ENCODE measurements at regions not wholly inside any gene's neighbourhood (a gene's known extent, or its start where the extent isn't known, plus 50 kb on each side); places are given as distances from the start of the nearest gene placed in this dataset.

- Histone ChIP-seq H3K4me3 (replicated peaks; ENCODE audit: low read depth, low read length) (no peak overlapping the region), H3K36me3 (ENCODE audit: control insufficient read depth, insufficient read depth, low read length) (no peaks in the 10 kb centered on the region), H3K27me3 (replicated peaks; ENCODE audit: control insufficient read depth, insufficient read depth, low read length) (no peaks in the 10 kb centered on the region)
- no peak for TF ChIP-seq CTCF (IDR thresholded peaks at IDR 0.05; ENCODE audit: insufficient read depth, low read length, poor library complexity, severe bottlenecking)
- DNase-seq (ENCODE audit: extremely low read depth, insufficient read length) = no peak
These were observed 63.6 kb upstream of the HDAC4 start for GRCh38 chr2:239464166-239465016.

GRCh38 chr2:239463541-239464165 lies 62.8 kb upstream of the HDAC4 start:
- no peak for TF ChIP-seq CTCF (IDR thresholded peaks at IDR 0.05; ENCODE audit: insufficient read depth, low read length, poor library complexity, severe bottlenecking)
- no peak for DNase-seq (ENCODE audit: extremely low read depth, insufficient read length)
- Histone ChIP-seq H3K36me3 (ENCODE audit: control insufficient read depth, insufficient read depth, low read length) (no peaks in the 10 kb centered on the region), H3K4me3 (replicated peaks; ENCODE audit: low read depth, low read length) (no peak overlapping the region), H3K27me3 (replicated peaks; ENCODE audit: control insufficient read depth, insufficient read depth, low read length) (no peaks in the 10 kb centered on the region)

- TF ChIP-seq CTCF (IDR thresholded peaks at IDR 0.05; ENCODE audit: insufficient read depth, low read length, poor library complexity, severe bottlenecking) = no peak
- no peak for DNase-seq (ENCODE audit: extremely low read depth, insufficient read length)
These were observed 62.1 kb upstream of the HDAC4 start for GRCh38 chr2:239462671-239463506.

GRCh38 chr2:239462191-239462515 lies 61.3 kb upstream of the HDAC4 start:
- TF ChIP-seq CTCF (IDR thresholded peaks at IDR 0.05; ENCODE audit: insufficient read depth, low read length, poor library complexity, severe bottlenecking) = no peak
- no peak for DNase-seq (ENCODE audit: extremely low read depth, insufficient read length)
- H3K4me3 ChIP-seq (replicated peaks; ENCODE audit: low read depth, low read length) = no peak overlapping the region
- H3K27me3 ChIP-seq (replicated peaks; ENCODE audit: control insufficient read depth, insufficient read depth, low read length) = no peaks in the 10 kb centered on the region; the same call in 1 of the 2 replicates
- no peaks in the 10 kb centered on the region for H3K36me3 ChIP-seq (ENCODE audit: control insufficient read depth, insufficient read depth, low read length)

More at GRCh38 chr2:239462671-239463506, 62.1 kb upstream of the HDAC4 start:
- H3K27me3 ChIP-seq (replicated peaks; ENCODE audit: control insufficient read depth, insufficient read depth, low read length) = no peaks in the 10 kb centered on the region; the same call in 1 of the 2 replicates
- H3K4me3 ChIP-seq (replicated peaks; ENCODE audit: low read depth, low read length) = no peak overlapping the region
- H3K36me3 ChIP-seq (ENCODE audit: control insufficient read depth, insufficient read depth, low read length) = no peaks in the 10 kb centered on the region

GRCh38 chr2:239461291-239462190 lies 60.7 kb upstream of the HDAC4 start:
- Histone ChIP-seq H3K27me3 (replicated peaks; ENCODE audit: control insufficient read depth, insufficient read depth, low read length) (no peaks in the 10 kb centered on the region; the same call in 1 of the 2 replicates), H3K4me3 (replicated peaks; ENCODE audit: low read depth, low read length) (no peak overlapping the region), H3K36me3 (ENCODE audit: control insufficient read depth, insufficient read depth, low read length) (no peaks in the 10 kb centered on the region)
- no peak for DNase-seq (ENCODE audit: extremely low read depth, insufficient read length)
- no peak for TF ChIP-seq CTCF (IDR thresholded peaks at IDR 0.05; ENCODE audit: insufficient read depth, low read length, poor library complexity, severe bottlenecking)

Data from GM06990 (cell line).